Neural crest cell (in vitro differentiated cells): ENCODE measurements at regions not wholly inside any gene's neighbourhood (a gene's known extent, or its start where the extent isn't known, plus 50 kb on each side); places are given as distances from the start of the nearest gene placed in this dataset.

Source experiments
- DNase-seq: peaks from one replicate; pipeline ENCODE4 v3.0.0; 2021; ENCODE audit warnings: low read depth, mixed read lengths, low spot score
- H3K27ac Mint-ChIP-seq: one replicate; pipeline ENCODE4 v1.8.0; 2021; ENCODE audit warnings: mild to moderate bottlenecking, mixed read lengths; ENCODE audit not compliant: unreplicated experiment
- H3K27me3 Mint-ChIP-seq: 2 replicates; pipeline ENCODE4 v1.8.0; 2021; ENCODE audit warnings: low read depth, mild to moderate bottlenecking, mixed read lengths
- H3K36me3 Mint-ChIP-seq: 2 replicates; pipeline ENCODE4 v1.8.0; 2021; ENCODE audit warnings: low read depth, mild to moderate bottlenecking, mixed read lengths
- H3K4me1 Mint-ChIP-seq: 2 replicates; pipeline ENCODE4 v1.8.0; 2021; ENCODE audit warnings: mixed read lengths
- H3K4me3 Mint-ChIP-seq: one replicate; pipeline ENCODE4 v1.8.0; 2021; ENCODE audit warnings: mild to moderate bottlenecking, mixed read lengths
- H3K9me3 Mint-ChIP-seq: 2 replicates; pipeline ENCODE4 v1.8.0; 2021; ENCODE audit warnings: mixed read lengths
- CTCF ChIP-seq: fragments of 200-600 bp; sonication (generic); conservative IDR thresholded peaks from 2 replicates; pipeline ENCODE4 v1.5.0; 2021; ENCODE audit warnings: antibody characterized with exemption, mild to moderate bottlenecking

DNA sequence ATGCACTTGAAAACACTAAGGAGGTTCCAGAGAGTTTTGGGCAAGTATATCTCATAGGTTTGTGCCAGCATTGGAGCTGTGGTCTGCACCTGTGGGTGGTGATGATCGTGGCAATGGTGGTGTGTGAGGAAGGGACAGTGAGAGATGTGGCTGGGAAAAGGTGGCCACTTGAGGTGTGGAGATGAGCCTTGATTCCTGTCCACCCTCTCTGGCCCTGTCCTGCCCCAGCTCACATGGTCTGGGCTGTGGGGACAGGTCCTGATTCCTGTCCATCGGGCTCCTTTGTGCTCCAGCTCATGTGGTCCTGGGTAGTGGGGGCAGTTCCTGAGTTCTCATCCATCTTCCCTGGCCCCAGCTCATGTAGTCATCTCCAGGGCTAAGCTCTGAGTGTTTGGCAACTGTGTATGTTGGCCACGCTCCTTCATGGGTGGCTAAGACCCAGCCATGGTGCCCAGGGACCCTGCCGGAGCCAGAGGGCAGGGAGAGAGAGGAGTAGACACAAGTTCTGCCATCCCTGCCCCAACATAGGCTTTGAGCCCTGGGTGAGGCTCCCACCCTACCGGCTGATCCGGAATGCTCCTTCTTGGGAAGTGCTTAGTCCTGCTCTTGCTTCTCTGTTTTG, 294.4 kb upstream of the HDAC4 start:
- peaks cover 6% of the 10 kb centered on the region for H3K4me1 Mint-ChIP-seq
- H3K4me3 Mint-ChIP-seq = no peak overlapping the region
- H3K27ac Mint-ChIP-seq = peak overlapping the region; percentile 36
- DNase-seq = no peak
- no peak for TF ChIP-seq CTCF
- H3K36me3 Mint-ChIP-seq = no peaks in the 10 kb centered on the region
- H3K9me3 Mint-ChIP-seq = no peaks in the 10 kb centered on the region
- H3K27me3 Mint-ChIP-seq = no peaks in the 10 kb centered on the region

GRCh38 chr2:239694487-239694886, 293.7 kb upstream of the HDAC4 start:
- no peaks in the 10 kb centered on the region for H3K36me3 Mint-ChIP-seq

DNA sequence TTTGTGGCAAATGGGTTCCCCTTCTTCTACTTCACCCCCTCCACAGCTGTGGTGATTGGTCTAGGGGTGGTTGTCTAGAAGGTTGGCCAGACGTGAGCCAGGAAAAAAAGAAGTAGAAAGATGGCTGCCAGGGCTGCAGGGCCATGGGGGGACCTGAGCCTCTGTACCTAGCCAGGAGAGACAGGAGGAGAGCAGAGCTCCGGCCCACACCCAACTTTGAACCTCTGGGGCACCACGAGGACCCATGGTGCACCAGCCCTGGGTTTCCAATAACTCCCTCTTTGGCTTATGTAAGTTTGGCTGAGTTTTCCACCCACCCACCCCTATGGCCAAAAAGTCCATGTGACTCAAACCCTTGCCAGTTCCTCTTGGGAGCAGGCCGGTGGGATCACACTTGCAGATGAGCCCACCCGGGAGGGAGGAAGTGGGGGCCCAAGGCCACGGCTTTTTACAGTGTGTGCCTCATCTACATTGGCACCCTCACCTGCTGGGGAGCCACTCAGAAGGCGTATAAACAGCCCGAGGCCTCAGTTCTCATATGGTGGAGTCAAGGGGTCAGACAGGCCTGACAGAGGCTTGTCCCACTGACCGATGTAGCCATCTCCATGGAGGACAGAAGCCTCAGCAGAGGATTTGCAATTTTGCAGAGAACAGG, 293.1 kb upstream of the HDAC4 start:
- Mint-ChIP-seq H3K4me1 (peaks cover 6% of the 10 kb centered on the region), H3K27me3 (no peaks in the 10 kb centered on the region), H3K36me3 (no peaks in the 10 kb centered on the region), H3K9me3 (no peaks in the 10 kb centered on the region), H3K27ac (no peak overlapping the region), H3K4me3 (no peak overlapping the region)
- TF ChIP-seq CTCF = no peak
- no peak for DNase-seq

More at GRCh38 chr2:239694487-239694886, 293.7 kb upstream of the HDAC4 start:
- H3K27me3 Mint-ChIP-seq = no peaks in the 10 kb centered on the region
- TF ChIP-seq CTCF = no peak
- DNase-seq = no peak
- H3K4me3 Mint-ChIP-seq = no peak overlapping the region
- no peak overlapping the region for H3K27ac Mint-ChIP-seq
- H3K9me3 Mint-ChIP-seq = no peaks in the 10 kb centered on the region
- H3K4me1 Mint-ChIP-seq = peaks cover 6% of the 10 kb centered on the region

- Mint-ChIP-seq H3K4me1 (peaks cover 6% of the 10 kb centered on the region), H3K36me3 (no peaks in the 10 kb centered on the region), H3K9me3 (no peaks in the 10 kb centered on the region), H3K4me3 (no peak overlapping the region), H3K27ac (no peak overlapping the region), H3K27me3 (no peaks in the 10 kb centered on the region)
- no peak for TF ChIP-seq CTCF
- DNase-seq = no peak
Observed at GRCh38 chr2:239693330-239693729, 292.5 kb upstream of the HDAC4 start.

GRCh38 chr2:239692919-239693318, 292.1 kb upstream of the HDAC4 start:
- H3K9me3 Mint-ChIP-seq = no peaks in the 10 kb centered on the region
- H3K4me3 Mint-ChIP-seq = no peak overlapping the region
- H3K4me1 Mint-ChIP-seq = peaks cover 6% of the 10 kb centered on the region
- no peaks in the 10 kb centered on the region for H3K27me3 Mint-ChIP-seq
- H3K27ac Mint-ChIP-seq = no peak overlapping the region
- DNase-seq = no peak
- no peaks in the 10 kb centered on the region for H3K36me3 Mint-ChIP-seq
- no peak for TF ChIP-seq CTCF
